NT2/D1 (cell line): ENCODE measurements at regions not wholly inside any gene's neighbourhood (a gene's known extent, or its start where the extent isn't known, plus 50 kb on each side); places are given as distances from the start of the nearest gene placed in this dataset.

Experiments
- SUZ12 ChIP-seq: IDR thresholded peaks from 2 replicates; pipeline ENCODE4 v1.6.1; 2011; ENCODE audit not compliant: insufficient read length, insufficient read depth; ENCODE audit errors: extremely low read depth
- YY1 ChIP-seq: IDR thresholded peaks from 2 replicates; pipeline ENCODE4 v1.6.1; 2011; ENCODE audit not compliant: insufficient read length, insufficient read depth

DNA sequence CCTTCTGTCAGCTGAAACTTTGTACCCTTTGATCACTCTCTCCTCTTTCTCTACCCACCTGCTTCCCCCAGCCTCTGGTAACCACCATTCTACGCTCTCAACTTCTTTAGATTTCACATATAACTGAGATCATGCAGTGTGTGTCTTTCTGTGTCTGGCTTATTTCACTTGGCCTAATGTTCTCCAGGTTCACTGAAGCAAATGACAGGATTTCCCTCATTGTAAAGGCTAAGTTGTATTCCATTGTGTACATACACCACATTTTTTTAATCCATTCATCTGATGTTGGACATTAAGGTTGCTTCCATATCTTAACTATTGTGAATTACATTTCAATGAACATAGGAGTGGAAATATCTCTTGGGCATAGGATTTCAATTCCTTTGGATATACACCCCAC lies 207.6 kb downstream of the MIAT start:
- TF ChIP-seq SUZ12 (no peak), YY1 (no peak)
